ENCODE measurements at regions not wholly inside any gene's neighbourhood (a gene's known extent, or its start where the extent isn't known, plus 50 kb on each side); places are given as distances from the start of the nearest gene placed in this dataset.

- no peaks in the 10 kb centered on the region for H3K36me3 ChIP-seq (replicated peaks in 1 of 2; ENCODE audit: control insufficient read depth in 1 of 2, insufficient read depth in 2 of 2, low read length in 2 of 2)
- no peaks in the 10 kb centered on the region for H3K4me1 Mint-ChIP-seq
- H3K9me3 Mint-ChIP-seq: peaks cover 0 to 4% (median 3%) of the 10 kb centered on the region in 7 donors
- H2AFZ ChIP-seq (ENCODE audit: insufficient read depth, low read depth, low read length, poor library complexity, severe bottlenecking): no peak overlapping the region
- H3K36me3 Mint-ChIP-seq: no peaks in the 10 kb centered on the region
- no peaks in the 10 kb centered on the region for H3K9me3 ChIP-seq (replicated peaks in 1 of 2; ENCODE audit: control insufficient read depth in 1 of 2, insufficient read depth in 1 of 2, low read length in 2 of 2)
- 100% methylated on average over 3 of the region's 4 CpGs for WGBS (ENCODE audit: insufficient coverage)
- no peak overlapping the region for H3K4me3 Mint-ChIP-seq
- no peak overlapping the region for H3K27ac Mint-ChIP-seq
- TF ChIP-seq, protein P1, sequence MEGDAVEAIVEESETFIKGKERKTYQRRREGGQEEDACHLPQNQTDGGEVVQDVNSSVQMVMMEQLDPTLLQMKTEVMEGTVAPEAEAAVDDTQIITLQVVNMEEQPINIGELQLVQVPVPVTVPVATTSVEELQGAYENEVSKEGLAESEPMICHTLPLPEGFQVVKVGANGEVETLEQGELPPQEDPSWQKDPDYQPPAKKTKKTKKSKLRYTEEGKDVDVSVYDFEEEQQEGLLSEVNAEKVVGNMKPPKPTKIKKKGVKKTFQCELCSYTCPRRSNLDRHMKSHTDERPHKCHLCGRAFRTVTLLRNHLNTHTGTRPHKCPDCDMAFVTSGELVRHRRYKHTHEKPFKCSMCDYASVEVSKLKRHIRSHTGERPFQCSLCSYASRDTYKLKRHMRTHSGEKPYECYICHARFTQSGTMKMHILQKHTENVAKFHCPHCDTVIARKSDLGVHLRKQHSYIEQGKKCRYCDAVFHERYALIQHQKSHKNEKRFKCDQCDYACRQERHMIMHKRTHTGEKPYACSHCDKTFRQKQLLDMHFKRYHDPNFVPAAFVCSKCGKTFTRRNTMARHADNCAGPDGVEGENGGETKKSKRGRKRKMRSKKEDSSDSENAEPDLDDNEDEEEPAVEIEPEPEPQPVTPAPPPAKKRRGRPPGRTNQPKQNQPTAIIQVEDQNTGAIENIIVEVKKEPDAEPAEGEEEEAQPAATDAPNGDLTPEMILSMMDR (IDR thresholded peaks at IDR 0.05): no peak
- intact Hi-C loops (cut with micrococcal nuclease): no loop called here
- no peaks in the 10 kb centered on the region for H3K79me2 ChIP-seq (ENCODE audit: insufficient read depth, low read length)
- H3K4me3 ChIP-seq (replicated peaks in 1 of 3; ENCODE audit: low read depth in 2 of 3, low read length in 3 of 3): no peak overlapping the region
- H3K4me1 ChIP-seq (ENCODE audit: control insufficient read depth in 1 of 2, insufficient read depth in 2 of 2, low read length in 2 of 2): no peaks in the 10 kb centered on the region
- no peaks in the 10 kb centered on the region for H3K27me3 ChIP-seq (ENCODE audit: control insufficient read depth in 2 of 2, insufficient read depth in 2 of 2, low read length in 2 of 2)
- no peak for DNase-seq
- peaks cover 0 to 12% (median 1%) of the 10 kb centered on the region in 3 donors for H3K27me3 Mint-ChIP-seq (ENCODE audit: low read depth in 3 of 3)
- no peaks in the 10 kb centered on the region for H4K20me1 ChIP-seq (ENCODE audit: insufficient read depth, low read length)
- no peak overlapping the region for H3K27ac ChIP-seq (ENCODE audit: low read depth in 1 of 2, low read length in 2 of 2)
- H3K9ac ChIP-seq (ENCODE audit: insufficient read depth, low read length, poor library complexity, severe bottlenecking): no peak overlapping the region
- no peak overlapping the region for H3K4me2 ChIP-seq (replicated peaks; ENCODE audit: extremely low read depth, low read length, poor library complexity, severe bottlenecking)
Observed at GRCh38 chr2:67898595-67898994, 164.2 kb downstream of the C1D start.

DNA sequence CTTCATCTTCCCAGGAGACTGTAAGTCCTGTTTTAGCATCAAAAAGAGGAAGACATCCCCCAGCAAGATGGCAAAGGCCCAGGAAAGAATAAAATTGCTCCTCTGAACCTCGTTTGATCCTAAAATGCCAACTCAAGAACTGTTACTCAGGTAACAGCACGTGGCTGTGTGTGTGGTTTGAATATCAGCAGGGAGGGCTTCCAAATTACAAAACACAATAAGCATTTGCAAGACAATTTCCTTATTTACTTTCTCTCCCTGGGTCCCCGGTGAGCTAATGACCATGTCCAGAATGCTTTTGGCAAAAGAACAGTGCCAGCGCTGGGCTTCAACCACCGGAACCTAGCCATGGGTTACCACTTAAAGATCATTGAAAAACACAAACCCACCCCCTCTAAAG lies 163.6 kb downstream of the C1D start:
- H4K20me1 ChIP-seq (ENCODE audit: insufficient read depth, low read length): no peaks in the 10 kb centered on the region
- TF ChIP-seq, protein P1 (IDR thresholded peaks at IDR 0.05): no peak
- Mint-ChIP-seq H3K9me3 (peaks cover 0 to 4% (median under 1%) of the 10 kb centered on the region in 7 donors), H3K4me1 (no peaks in the 10 kb centered on the region), H3K27me3 (ENCODE audit: low read depth in 3 of 3) (peaks cover 0 to 12% (median 1%) of the 10 kb centered on the region in 3 donors), H3K4me3 (no peak overlapping the region), H3K36me3 (no peaks in the 10 kb centered on the region), H3K27ac (no peak overlapping the region)
- H3K4me2 ChIP-seq (replicated peaks; ENCODE audit: extremely low read depth, low read length, poor library complexity, severe bottlenecking): no peak overlapping the region
- intact Hi-C loops (cut with micrococcal nuclease): no loop called here
- H3K4me3 ChIP-seq (replicated peaks in 1 of 3; ENCODE audit: low read depth in 2 of 3, low read length in 3 of 3): no peak overlapping the region
- H3K9me3 ChIP-seq (replicated peaks in 1 of 2; ENCODE audit: control insufficient read depth in 1 of 2, insufficient read depth in 1 of 2, low read length in 2 of 2): no peaks in the 10 kb centered on the region
- H3K36me3 ChIP-seq (replicated peaks in 1 of 2; ENCODE audit: control insufficient read depth in 1 of 2, insufficient read depth in 2 of 2, low read length in 2 of 2): no peaks in the 10 kb centered on the region
- H3K27ac ChIP-seq (ENCODE audit: low read depth in 1 of 2, low read length in 2 of 2): no peak overlapping the region
- no peaks in the 10 kb centered on the region for H3K79me2 ChIP-seq (ENCODE audit: insufficient read depth, low read length)
- no peaks in the 10 kb centered on the region for H3K4me1 ChIP-seq (ENCODE audit: control insufficient read depth in 1 of 2, insufficient read depth in 2 of 2, low read length in 2 of 2)
- H2AFZ ChIP-seq (ENCODE audit: insufficient read depth, low read depth, low read length, poor library complexity, severe bottlenecking): no peak overlapping the region
- no peak for DNase-seq
- 100% methylated on average over 3 of the region's 5 CpGs for WGBS (ENCODE audit: insufficient coverage)
- H3K9ac ChIP-seq (ENCODE audit: insufficient read depth, low read length, poor library complexity, severe bottlenecking): no peak overlapping the region
- no peaks in the 10 kb centered on the region for H3K27me3 ChIP-seq (ENCODE audit: control insufficient read depth in 2 of 2, insufficient read depth in 2 of 2, low read length in 2 of 2)
